ENCODE measurements at regions not wholly inside any gene's neighbourhood (a gene's known extent, or its start where the extent isn't known, plus 50 kb on each side); places are given as distances from the start of the nearest gene placed in this dataset.

DNA sequence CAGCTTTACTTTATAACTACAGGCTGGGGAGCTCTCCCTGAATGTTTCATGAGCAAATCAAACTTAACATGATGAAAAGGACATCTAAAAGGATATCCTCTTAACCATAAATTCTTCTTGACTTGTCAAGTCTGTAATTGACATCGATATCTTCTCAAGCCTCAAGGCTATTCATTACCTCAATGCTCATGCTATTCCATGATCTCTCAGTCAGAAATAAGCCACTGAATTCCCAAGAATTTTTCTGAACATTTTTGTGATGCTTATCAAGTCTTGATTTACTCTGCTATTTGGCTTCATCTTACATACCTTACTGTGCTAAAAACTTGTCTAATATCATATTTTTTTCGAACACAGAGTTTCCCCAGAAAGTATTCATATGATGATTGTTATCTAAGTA, 433.4 kb downstream of the PDGFC start:
- ChIA-PET CTCF (interaction anchor here (1.4 to 1.8 kb wide), 3 partner anchors 8 to 430 kb away, joined by 3 to 5 read pairs (median 5); no protein-coding TSS in a partner anchor), POLR2A (no interaction called here)
- TF ChIP-seq, protein P1, sequence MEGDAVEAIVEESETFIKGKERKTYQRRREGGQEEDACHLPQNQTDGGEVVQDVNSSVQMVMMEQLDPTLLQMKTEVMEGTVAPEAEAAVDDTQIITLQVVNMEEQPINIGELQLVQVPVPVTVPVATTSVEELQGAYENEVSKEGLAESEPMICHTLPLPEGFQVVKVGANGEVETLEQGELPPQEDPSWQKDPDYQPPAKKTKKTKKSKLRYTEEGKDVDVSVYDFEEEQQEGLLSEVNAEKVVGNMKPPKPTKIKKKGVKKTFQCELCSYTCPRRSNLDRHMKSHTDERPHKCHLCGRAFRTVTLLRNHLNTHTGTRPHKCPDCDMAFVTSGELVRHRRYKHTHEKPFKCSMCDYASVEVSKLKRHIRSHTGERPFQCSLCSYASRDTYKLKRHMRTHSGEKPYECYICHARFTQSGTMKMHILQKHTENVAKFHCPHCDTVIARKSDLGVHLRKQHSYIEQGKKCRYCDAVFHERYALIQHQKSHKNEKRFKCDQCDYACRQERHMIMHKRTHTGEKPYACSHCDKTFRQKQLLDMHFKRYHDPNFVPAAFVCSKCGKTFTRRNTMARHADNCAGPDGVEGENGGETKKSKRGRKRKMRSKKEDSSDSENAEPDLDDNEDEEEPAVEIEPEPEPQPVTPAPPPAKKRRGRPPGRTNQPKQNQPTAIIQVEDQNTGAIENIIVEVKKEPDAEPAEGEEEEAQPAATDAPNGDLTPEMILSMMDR (IDR thresholded peaks at IDR 0.05; ENCODE audit: insufficient read depth, low read length, missing control alignments), result no peak
- DNase-seq (ENCODE audit: low read depth, low spot score), result no peak
- no peak overlapping the region for H3K4me3 ChIP-seq (ENCODE audit: low read depth, low read length)

DNA sequence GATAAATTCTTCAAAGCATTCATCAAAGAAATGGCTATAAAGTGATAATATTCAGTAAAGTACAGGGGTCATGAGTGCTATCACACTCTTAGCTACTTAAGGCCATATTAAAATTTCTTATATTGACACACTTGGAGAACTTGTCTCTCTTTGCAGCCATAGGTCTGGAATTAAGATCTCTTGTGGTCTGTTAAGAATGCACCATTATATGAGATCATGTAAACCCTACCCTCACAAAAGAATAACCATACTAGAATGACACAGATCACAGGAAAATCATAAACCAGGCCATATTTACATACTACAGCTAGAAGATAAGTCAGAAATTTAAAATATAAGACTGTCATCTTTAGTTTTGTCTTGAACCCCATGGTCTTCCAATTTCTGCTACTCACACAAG, 434.3 kb downstream of the PDGFC start:
- ChIA-PET POLR2A (no interaction called here), CTCF (interaction anchor here (1.4 to 1.8 kb wide), 4 partner anchors 9 to 434 kb away, joined by 3 to 5 read pairs (median 4); partner anchors contain the start of gene PDGFC)
- no peak for DNase-seq (ENCODE audit: low read depth, low spot score)
- H3K4me3 ChIP-seq (ENCODE audit: low read depth, low read length), result no peak overlapping the region
- TF ChIP-seq, protein P1 (IDR thresholded peaks at IDR 0.05; ENCODE audit: insufficient read depth, low read length, missing control alignments), result no peak

GRCh38 chr4:156536661-156537060, 434.9 kb downstream of the PDGFC start:
- TF ChIP-seq, protein P1 (IDR thresholded peaks at IDR 0.05; ENCODE audit: insufficient read depth, low read length, missing control alignments), result no peak
- ChIA-PET CTCF (interaction anchor here (1.2 to 1.8 kb wide), 5 partner anchors 10 to 509 kb away, joined by 3 to 5 read pairs (median 3); partner anchors contain the start of gene PDGFC), POLR2A (interaction anchor here (0.6 kb wide), 1 partner anchor 28 kb away, joined by 5 read pairs; no protein-coding TSS in a partner anchor)
- no peak for DNase-seq (ENCODE audit: low read depth, low spot score)
- no peak overlapping the region for H3K4me3 ChIP-seq (ENCODE audit: low read depth, low read length)

DNA sequence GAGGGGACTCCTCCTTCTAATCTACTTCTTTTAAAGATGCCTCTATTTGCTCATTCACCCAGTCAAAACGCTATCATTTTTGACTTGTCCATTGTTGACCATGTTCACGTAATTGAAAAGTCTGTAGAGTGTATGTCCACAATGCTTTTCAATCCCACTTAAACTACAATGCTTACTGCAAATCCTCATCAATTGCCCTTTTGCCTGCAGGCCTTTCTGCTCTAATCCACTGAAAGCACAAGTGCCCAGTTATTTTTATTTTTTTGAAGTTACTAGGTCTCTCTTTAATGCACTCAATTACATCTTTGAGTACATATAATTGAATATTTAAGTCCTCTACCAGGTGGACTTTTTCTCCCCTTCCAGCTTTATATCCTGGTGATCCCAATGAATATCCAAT, 437.4 kb downstream of the PDGFC start:
- no peak for DNase-seq (ENCODE audit: low read depth, low spot score)
- TF ChIP-seq, protein P1 (IDR thresholded peaks at IDR 0.05; ENCODE audit: insufficient read depth, low read length, missing control alignments), result no peak
- POLR2A ChIA-PET, result no interaction called here
- CTCF ChIA-PET, result no interaction called here
- no peak overlapping the region for H3K4me3 ChIP-seq (ENCODE audit: low read depth, low read length)

- POLR2A ChIA-PET, result no interaction called here
- DNase-seq (ENCODE audit: low read depth, low spot score), result no peak
- no peak overlapping the region for H3K4me3 ChIP-seq (ENCODE audit: low read depth, low read length)
- TF ChIP-seq, protein P1 (IDR thresholded peaks at IDR 0.05; ENCODE audit: insufficient read depth, low read length, missing control alignments), result no peak
- CTCF ChIA-PET, result no interaction called here
Observed at GRCh38 chr4:156528216-156528615, 443.4 kb downstream of the PDGFC start.

GRCh38 chr4:156527237-156527993, 444.2 kb downstream of the PDGFC start:
- no peak for DNase-seq (ENCODE audit: low read depth, low spot score)
- H3K4me3 ChIP-seq (ENCODE audit: low read depth, low read length), result no peak overlapping the region
- TF ChIP-seq, protein P1 (IDR thresholded peaks at IDR 0.05; ENCODE audit: insufficient read depth, low read length, missing control alignments), result no peak
- CTCF ChIA-PET, result no interaction called here
- POLR2A ChIA-PET, result no interaction called here

Measured in AG04449 (cell line).